Testis (tissue), 2 donors: ENCODE measurements at regions not wholly inside any gene's neighbourhood (a gene's known extent, or its start where the extent isn't known, plus 50 kb on each side); places are given as distances from the start of the nearest gene placed in this dataset.

ENCODE experiments used
- POLR2A ChIP-seq: fragments of 450-650 bp; IDR thresholded peaks from one replicate; pipeline ENCODE4 v1.6.1; 2017; ENCODE audit warnings: antibody characterized with exemption, mild to moderate bottlenecking, moderate library complexity
- TF ChIP-seq, protein P1 (sequence below), 3 experiments: fragments of 450-650 bp in 2 of 3; fragments of 200-600 bp in 1 of 3; sonication (generic) in 1 of 3; IDR thresholded peaks; one replicate each; pipeline ENCODE4 v1.5.1; 2016 to 2019; ENCODE audit warnings: antibody characterized with exemption in 3 of 3, mild to moderate bottlenecking in 2 of 3, moderate library complexity in 1 of 3

DNA sequence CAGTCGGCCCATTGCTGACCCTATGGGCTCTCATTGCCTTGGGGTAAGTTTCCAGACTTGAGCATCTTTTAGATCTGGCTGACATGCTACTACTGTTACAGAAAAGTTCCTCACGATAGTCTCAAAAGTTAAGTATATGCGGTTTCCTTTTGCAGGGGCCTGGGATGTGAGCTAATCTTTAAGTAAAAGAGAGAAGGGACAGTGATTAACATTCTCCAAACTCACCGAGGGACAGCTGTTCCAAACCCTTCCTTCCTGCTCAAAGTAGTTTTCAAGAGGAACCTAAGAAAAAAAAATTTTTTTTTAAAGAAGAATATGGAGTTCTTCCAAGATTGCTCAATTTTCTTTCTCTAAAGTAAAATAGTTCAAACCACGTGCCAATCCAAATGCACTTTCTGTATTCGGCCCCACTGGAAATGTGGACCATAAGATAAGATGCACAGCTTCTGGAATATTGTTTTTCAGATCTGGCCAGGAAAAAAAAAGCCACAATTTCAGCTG is 168.0 kb upstream of the SPRY4 start:
- TF ChIP-seq, protein P1, sequence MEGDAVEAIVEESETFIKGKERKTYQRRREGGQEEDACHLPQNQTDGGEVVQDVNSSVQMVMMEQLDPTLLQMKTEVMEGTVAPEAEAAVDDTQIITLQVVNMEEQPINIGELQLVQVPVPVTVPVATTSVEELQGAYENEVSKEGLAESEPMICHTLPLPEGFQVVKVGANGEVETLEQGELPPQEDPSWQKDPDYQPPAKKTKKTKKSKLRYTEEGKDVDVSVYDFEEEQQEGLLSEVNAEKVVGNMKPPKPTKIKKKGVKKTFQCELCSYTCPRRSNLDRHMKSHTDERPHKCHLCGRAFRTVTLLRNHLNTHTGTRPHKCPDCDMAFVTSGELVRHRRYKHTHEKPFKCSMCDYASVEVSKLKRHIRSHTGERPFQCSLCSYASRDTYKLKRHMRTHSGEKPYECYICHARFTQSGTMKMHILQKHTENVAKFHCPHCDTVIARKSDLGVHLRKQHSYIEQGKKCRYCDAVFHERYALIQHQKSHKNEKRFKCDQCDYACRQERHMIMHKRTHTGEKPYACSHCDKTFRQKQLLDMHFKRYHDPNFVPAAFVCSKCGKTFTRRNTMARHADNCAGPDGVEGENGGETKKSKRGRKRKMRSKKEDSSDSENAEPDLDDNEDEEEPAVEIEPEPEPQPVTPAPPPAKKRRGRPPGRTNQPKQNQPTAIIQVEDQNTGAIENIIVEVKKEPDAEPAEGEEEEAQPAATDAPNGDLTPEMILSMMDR (IDR thresholded peaks at IDR 0.05): no peak
- no peak for TF ChIP-seq POLR2A
